VCaP (cell line): ENCODE measurements at regions not wholly inside any gene's neighbourhood (a gene's known extent, or its start where the extent isn't known, plus 50 kb on each side); places are given as distances from the start of the nearest gene placed in this dataset.
A peak's percentile ranks its signal among the peaks of the same experiment; 100 is the strongest.

Experiments used
- H3K27ac ChIP-seq: fragments of 450-650 bp; 2 replicates; pipeline ENCODE4 v1.5.1; 2017
- TF ChIP-seq, protein P1 (sequence below): fragments of 450-650 bp; conservative IDR thresholded peaks from 2 replicates; pipeline ENCODE4 v1.5.1; 2017; ENCODE audit warnings: mild to moderate bottlenecking, moderate library complexity

DNA sequence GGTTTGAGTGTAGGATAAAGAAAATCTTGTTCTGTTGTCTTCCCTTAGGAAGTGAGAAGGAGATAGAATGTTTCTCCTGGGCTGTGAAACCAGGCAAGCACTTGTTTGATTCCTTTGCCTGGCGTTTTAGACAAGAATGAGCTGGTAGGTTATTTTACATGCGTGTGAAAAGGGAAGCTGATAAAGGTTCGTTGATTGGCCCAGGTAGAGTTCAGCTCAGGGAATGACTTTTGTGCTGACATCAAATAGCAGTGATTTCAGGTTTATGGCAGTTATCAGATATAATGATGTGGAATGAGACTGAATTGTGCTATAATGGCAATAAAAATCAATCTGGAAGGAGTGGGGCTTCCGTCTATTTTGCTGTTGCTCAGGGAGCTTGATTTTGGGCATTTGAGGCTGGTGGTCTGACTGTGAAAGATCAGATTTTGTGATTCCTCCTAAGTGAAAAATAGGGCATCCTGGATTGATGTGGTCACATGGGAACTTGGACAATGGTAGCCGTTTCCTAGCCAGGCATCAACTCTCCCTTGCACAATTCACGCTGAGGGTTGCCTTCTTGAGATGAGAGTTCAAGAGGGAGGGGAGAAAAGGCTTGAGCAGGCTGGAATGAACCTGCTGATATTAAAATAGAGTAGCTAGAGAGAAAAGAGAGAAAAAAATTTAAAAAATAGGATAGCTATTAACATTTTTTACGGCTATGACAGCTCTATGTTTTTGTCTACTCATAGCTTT lies 388.9 kb downstream of the EDEM1 start:
- H3K27ac ChIP-seq: no peak overlapping the region
- TF ChIP-seq, protein P1, sequence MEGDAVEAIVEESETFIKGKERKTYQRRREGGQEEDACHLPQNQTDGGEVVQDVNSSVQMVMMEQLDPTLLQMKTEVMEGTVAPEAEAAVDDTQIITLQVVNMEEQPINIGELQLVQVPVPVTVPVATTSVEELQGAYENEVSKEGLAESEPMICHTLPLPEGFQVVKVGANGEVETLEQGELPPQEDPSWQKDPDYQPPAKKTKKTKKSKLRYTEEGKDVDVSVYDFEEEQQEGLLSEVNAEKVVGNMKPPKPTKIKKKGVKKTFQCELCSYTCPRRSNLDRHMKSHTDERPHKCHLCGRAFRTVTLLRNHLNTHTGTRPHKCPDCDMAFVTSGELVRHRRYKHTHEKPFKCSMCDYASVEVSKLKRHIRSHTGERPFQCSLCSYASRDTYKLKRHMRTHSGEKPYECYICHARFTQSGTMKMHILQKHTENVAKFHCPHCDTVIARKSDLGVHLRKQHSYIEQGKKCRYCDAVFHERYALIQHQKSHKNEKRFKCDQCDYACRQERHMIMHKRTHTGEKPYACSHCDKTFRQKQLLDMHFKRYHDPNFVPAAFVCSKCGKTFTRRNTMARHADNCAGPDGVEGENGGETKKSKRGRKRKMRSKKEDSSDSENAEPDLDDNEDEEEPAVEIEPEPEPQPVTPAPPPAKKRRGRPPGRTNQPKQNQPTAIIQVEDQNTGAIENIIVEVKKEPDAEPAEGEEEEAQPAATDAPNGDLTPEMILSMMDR: no peak

- TF ChIP-seq, protein P1: no peak
- no peak overlapping the region for H3K27ac ChIP-seq
Measured at GRCh38 chr3:5579139-5579602, 391.7 kb downstream of the EDEM1 start.

- TF ChIP-seq, protein P1: no peak
- no peak overlapping the region for H3K27ac ChIP-seq
Measured at GRCh38 chr3:5579946-5580345, 392.4 kb downstream of the EDEM1 start.

GRCh38 chr3:5580826-5581225 lies 393.3 kb downstream of the EDEM1 start:
- TF ChIP-seq, protein P1: no peak
- H3K27ac ChIP-seq: no peak overlapping the region

DNA sequence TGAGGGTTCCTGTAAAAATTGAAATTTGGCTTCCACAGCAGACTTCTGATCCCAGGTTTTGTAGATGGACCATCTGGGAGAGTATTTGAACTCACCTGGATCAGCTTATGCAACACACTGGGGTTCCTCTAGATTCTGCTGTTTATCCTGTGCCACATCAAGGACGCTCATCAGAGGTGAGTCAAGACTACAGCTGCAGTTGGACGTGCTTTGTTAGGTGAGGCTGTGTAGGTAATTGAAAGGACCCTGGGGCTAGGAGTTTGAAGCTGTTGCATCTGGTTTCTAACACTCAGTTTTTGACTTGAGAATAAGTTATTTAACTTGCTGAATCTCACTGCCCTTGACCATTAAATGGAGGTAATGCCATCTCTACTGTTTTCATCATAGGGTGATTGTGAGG lies 394.2 kb downstream of the EDEM1 start:
- TF ChIP-seq, protein P1: no peak

DNA sequence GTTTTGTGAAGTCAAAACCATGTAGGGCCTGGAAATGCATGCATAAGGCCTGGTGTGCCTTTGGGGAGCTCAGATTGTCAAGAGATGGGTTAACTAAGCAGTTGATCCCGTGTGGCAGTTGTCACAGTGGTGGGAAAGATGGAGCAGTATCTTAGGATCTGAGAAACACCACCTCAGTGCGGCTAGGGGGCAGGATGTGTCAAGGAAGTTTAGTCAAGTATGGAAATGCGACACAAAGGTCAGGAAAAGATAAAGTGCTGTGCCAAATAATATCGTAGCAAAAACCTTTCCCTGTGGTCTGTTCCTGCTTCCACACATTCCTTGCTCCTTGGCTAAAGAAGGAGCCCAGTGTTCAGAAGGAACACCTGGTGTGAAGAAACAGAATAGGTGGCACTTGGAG lies 396.4 kb downstream of the EDEM1 start:
- H3K27ac ChIP-seq: no peak overlapping the region
- TF ChIP-seq, protein P1: peak; percentile 22

More for the DNA sequence above, 394.2 kb downstream of the EDEM1 start:
- H3K27ac ChIP-seq: no peak overlapping the region

- no peak overlapping the region for H3K27ac ChIP-seq
- TF ChIP-seq, protein P1: no peak
Measured at GRCh38 chr3:5585085-5585484, 397.6 kb downstream of the EDEM1 start.
